HG02588 (cell line): ENCODE measurements at regions not wholly inside any gene's neighbourhood (a gene's known extent, or its start where the extent isn't known, plus 50 kb on each side); places are given as distances from the start of the nearest gene placed in this dataset.
A peak's percentile ranks its signal among the peaks of the same experiment; 100 is the strongest.
"Not testable (repeated sequence)": the region's sequence is repeated elsewhere in the genome, so short reads cannot be mapped to it uniquely, and the experiment has no call there.

Experiments
- ATAC-seq: cut with Tn5 transposase; IDR thresholded peaks from one replicate; pipeline ENCODE4 v1.9.1; 2021; ENCODE audit warnings: mild to moderate bottlenecking, moderate library complexity; ENCODE audit not compliant: unreplicated experiment

DNA sequence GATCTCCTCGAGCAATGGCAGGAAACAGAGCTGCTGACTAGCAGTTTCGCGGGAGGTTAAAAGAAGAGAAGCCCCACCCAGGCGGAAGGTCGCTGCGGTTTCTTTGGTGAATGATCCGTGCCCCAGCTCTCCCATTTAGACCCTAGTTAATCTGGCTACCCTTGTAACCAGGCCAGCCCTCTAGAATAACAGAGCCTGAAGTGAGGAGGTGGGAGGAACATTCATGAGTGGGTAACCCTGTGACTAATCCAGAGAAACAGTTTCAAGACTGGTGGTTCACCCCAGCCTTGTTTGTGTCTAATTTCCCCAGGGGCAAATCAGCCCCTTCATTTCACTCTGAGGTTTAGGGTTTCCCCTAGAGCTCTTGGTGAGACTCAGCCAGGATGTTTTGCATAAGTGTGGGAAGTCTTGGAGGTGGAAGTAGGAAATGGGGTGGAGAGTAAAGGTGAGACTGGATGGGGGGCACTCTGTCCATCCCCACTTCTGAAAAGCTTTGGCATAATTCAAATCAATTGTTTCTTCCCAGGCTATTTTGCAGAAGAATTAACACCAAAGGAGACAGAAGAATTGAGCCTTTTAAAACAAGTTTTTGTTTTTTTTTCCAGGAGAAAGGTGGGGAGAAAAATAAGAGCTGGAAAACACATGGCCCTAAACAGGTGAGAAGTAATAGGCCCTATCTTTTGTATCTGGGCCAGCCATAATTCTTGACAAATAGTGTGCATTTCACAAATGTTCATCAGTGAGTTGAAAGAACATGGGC lies 303.1 kb downstream of the RPLP1 start:
- ATAC-seq: peak; percentile 88

- no peak for ATAC-seq
Observed at GRCh38 chr15:69756440-69756839, 303.8 kb downstream of the RPLP1 start.

- no peak for ATAC-seq
Observed at GRCh38 chr15:69757186-69757585, 304.6 kb downstream of the RPLP1 start.

DNA sequence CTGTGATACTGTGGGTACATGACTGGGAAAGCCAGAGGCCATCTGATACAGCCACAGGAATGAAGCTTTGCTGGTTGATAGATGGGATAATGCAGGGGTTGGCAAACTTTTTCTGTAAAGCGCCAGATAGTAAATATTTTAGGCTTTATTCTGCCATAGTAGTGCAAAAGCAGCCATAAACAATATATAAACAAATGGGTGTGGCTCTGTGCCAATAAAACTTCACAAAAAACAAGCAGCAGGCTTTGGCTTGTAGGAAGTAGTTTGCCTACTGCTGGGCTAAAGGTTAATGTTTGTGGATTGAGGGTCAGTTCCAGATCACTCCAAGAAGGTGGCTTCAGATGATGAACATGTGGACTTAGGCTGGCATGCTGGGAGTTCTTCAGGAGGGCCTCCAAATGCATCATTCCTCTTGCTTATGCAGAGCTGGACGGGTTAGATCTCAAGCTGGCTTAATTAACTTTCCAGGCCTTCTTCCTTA lies 305.7 kb downstream of the RPLP1 start:
- no peak for ATAC-seq

GRCh38 chr15:69758810-69759790 lies 306.5 kb downstream of the RPLP1 start:
- ATAC-seq: no peak

GRCh38 chr15:69760258-69760845 lies 307.7 kb downstream of the RPLP1 start:
- ATAC-seq: no peak

DNA sequence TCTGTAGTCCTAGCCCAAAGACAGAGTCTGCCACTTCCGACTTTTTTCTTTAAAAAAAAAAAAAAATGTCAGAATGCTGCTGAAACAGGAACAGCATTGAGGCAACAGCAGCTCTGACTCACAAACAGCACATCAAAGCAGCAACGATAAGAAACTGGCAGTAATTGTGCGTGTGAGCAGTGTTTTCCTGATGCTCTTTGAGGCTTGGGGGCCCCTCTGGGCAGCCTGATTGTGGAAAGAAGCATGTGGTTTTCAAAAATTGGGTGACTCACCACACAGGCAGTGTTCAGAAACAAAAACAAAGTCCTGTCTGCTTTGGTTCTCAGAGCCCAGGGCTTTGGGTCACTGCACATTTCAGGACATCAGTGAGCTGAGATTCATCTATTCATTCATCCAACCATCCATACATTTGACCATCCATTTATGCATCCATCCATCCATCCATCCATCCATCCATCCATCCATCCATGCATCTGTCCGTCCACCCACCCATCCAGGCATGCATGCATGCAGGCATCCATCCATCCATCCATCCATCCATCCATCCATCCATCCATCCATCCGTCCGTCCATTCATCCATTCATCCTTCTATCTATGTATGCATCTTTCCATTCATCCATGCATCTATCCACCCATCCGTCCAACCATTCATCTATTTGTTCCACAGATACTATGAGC lies 308.4 kb downstream of the RPLP1 start:
- ATAC-seq: peak; percentile 64

- ATAC-seq: no peak
Observed at GRCh38 chr15:69762373-69763148, 309.9 kb downstream of the RPLP1 start.

- no peak for ATAC-seq
Observed at GRCh38 chr15:69763831-69764230, 311.2 kb downstream of the RPLP1 start.

GRCh38 chr15:69766156-69766555 lies 313.5 kb downstream of the RPLP1 start:
- ATAC-seq: no peak

DNA sequence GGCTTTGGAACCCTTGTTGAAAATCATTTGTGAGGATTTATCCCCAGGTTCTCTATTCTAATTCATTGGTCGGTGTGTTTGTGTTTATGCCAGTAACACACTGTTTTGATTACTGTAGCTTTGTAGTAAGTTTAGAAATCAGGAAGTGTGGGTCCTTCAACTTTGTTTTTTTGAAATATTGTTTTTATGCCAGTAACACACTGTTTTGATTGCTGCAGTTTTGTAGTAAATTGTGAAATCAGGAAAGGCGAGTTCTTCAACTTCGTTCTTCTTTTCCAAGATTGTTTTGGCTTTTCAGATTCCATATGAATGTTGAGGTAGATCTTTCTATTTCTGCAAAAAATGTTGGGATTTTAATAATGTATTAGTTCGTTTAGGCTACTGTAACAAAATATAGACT lies 314.6 kb downstream of the RPLP1 start:
- ATAC-seq: no peak

DNA sequence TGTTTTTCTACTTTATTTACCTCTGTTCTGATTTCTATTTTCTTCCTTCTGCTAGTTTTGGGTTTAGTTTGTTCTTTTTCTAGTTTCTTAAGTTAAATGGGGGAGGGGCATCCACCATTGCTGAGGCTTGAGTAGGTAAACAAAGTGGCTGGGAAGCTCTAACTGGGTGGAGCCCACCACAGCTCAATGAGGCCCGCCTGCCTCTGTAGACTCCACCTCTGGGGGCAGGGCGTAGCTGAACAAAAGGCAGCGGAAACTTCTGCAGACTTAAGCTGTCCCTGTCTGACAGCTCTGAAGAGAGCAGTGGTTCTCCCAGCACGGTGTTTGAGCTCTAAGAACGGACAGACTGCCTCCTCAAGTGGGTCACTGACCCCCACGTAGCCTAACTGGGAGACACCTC lies 316.7 kb downstream of the RPLP1 start:
- ATAC-seq: not testable (repeated sequence)

DNA sequence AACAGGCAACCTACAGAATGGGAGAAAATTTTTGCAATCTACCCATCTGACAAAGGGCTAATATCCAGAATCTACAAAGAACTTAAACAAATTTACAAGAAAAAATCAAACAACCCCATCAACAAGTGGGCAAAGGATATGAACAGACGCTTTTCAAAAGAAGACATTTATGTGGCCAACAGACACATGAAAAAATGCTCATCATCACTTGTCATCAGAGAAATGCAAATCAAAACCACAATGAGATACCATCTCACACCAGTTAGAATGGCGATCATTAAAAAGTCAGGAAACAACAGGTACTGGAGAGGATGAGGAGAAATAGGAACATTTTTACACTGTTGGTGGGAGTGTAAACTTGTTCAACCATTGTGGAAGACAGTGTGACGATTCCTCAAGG lies 321.6 kb downstream of the RPLP1 start:
- ATAC-seq: not testable (repeated sequence)

GRCh38 chr15:69774711-69775110 lies 322.1 kb downstream of the RPLP1 start:
- ATAC-seq: not testable (repeated sequence)

GRCh38 chr15:69777356-69777755 lies 320.4 kb downstream of the TLE3 start:
- ATAC-seq: no peak

GRCh38 chr15:69780374-69780773 lies 317.3 kb downstream of the TLE3 start:
- no peak for ATAC-seq

GRCh38 chr15:69780981-69781380 lies 316.7 kb downstream of the TLE3 start:
- no peak for ATAC-seq

DNA sequence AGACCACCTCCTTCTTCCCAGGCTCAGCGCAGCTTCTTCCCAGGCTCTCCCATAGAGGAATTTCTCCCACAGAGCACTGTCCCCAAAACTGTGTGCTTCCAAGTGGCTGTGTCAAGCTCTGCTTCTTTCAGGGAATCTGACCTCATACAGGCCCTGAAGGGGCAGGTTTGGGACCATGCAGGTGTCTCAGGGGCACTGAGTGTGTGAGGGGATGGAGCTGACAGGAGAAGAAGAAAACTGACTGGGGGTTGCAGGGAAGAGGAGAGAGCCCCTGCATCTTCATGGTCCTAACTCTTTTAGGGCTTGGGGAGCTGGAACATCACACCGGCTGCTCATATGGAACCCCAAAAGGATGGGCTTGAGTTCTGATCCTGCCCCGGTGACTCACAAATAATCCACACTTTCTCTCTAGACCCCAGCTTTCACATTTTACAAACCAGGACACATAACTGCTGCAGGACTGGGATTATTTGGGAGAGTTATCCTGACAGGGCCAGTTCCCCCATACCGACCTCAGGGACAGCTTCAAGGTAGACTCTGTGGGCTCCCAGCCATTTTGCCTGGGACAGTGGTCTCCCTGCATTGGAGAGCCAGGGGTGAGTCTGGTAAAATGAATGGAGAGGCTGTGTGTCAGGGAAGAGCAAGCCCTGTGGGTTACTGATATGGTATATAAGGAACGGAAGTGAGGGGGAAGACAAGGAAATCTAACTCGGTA lies 316.1 kb downstream of the TLE3 start:
- no peak for ATAC-seq

DNA sequence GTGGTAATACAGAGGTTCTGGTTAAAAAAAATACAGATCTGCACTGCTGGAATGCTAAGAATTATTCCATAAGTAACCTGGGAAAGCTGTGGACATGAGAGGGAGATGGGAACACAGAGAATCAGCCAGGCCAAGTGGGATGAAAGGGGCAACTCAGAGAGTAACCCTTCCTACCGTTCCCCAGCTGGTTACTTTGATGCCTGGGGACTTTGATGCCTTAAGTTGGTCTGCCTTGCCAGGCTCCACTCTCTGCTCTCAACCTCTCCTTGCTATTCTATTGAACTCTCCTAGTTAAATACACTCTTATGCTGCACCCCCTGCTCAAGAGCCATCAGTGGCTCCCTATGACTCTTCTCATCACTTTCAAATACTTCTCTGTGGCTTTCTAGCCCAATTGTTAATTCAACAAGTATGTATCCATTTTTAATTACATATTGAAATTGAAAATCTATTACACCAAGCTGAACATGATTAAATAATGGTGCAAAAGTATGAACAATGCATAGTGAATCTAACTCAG lies 315.5 kb downstream of the TLE3 start:
- no peak for ATAC-seq
